HUES64 (cell line): ENCODE measurements at regions not wholly inside any gene's neighbourhood (a gene's known extent, or its start where the extent isn't known, plus 50 kb on each side); places are given as distances from the start of the nearest gene placed in this dataset.

ENCODE experiments used
- H3K27ac ChIP-seq: 2 replicates; pipeline ENCODE4 v1.7.0; 2013; ENCODE audit warnings: low read depth, low read length, inconsistent platforms
- H3K27me3 ChIP-seq: 2 replicates; pipeline ENCODE4 v1.6.1; 2013; ENCODE audit warnings: mild to moderate bottlenecking, low read length; ENCODE audit not compliant: insufficient read depth
- H3K36me3 ChIP-seq: 2 replicates; pipeline ENCODE4 v1.6.1; 2013; ENCODE audit warnings: mild to moderate bottlenecking, low read length; ENCODE audit not compliant: insufficient read depth
- H3K4me1 ChIP-seq: 2 replicates; pipeline ENCODE4 v1.6.1; 2013; ENCODE audit warnings: mild to moderate bottlenecking, low read length, moderate library complexity; ENCODE audit not compliant: insufficient read depth
- H3K4me3 ChIP-seq: 2 replicates; pipeline ENCODE4 v1.5.1; 2013; ENCODE audit warnings: mild to moderate bottlenecking, low read length, moderate library complexity
- H3K9ac ChIP-seq: 2 replicates; pipeline ENCODE4 v1.6.1; 2013; ENCODE audit warnings: mild to moderate bottlenecking, low read depth, low read length
- H3K9me3 ChIP-seq: 2 replicates; pipeline ENCODE4 v1.6.1; 2013; ENCODE audit warnings: low read depth, low read length; ENCODE audit not compliant: insufficient read depth
- WGBS: fragments of 150-250, 120-280 bp; methylation state at CpG from one replicate; pipeline ENCODE4 v1.1.7; 2013; ENCODE audit warnings: missing lambda C conversion rate; 5-methylcytosine and 5-hydroxymethylcytosine counted together

DNA sequence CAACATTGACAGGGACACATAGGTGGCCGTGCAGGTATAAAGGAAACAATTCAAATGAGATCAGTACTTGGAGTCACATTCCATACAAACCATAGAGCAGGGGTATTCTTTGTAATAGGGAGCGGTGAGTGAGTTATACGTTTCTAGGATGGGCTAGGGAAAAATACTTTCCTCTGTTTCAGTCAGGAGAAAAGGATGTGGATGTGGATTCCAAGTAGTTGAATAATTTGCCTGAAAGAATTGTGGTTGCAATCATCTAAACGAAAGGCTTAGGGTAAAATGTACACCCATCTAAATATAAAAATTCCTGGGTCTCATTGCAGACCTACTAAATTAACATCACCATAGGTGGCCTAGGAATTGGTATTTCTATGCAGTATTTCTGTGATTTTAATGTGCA, 270.7 kb upstream of the IGFBP3 start:
- WGBS, result 99% methylated on average over 3 of the region's 4 CpGs
- Histone ChIP-seq H3K9me3 (no peaks in the 10 kb centered on the region), H3K9ac (no peak overlapping the region), H3K36me3 (no peaks in the 10 kb centered on the region), H3K27ac (no peak overlapping the region), H3K4me1 (no peaks in the 10 kb centered on the region), H3K27me3 (no peaks in the 10 kb centered on the region), H3K4me3 (no peak overlapping the region)

DNA sequence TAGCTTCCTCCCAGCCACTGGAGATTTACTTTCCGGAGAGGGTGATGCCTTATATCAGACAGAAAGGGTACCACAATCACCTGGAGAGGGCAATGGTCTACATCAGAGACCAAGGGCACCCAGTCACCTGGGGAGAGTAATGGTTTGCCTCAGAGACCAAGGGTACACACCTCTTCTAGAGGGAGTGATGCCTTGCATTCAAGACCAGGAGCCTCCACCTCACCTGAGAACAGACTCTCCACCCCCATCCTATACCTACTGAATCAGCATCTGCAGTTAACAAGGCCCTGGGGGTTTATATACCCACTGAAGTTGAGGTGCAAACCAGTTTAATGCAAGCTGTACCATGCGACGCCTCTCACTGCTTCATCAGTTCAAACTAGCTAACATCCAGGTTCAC, 270.2 kb upstream of the IGFBP3 start:
- Histone ChIP-seq H3K27me3 (no peaks in the 10 kb centered on the region), H3K9ac (no peak overlapping the region), H3K4me3 (no peak overlapping the region), H3K9me3 (no peaks in the 10 kb centered on the region), H3K36me3 (no peaks in the 10 kb centered on the region), H3K27ac (no peak overlapping the region), H3K4me1 (no peaks in the 10 kb centered on the region)
- WGBS, result 95% methylated on average over 3 of the region's 3 CpGs

- H3K9ac ChIP-seq, result no peak overlapping the region
- no peaks in the 10 kb centered on the region for H3K36me3 ChIP-seq
- no peak overlapping the region for H3K27ac ChIP-seq
- no peaks in the 10 kb centered on the region for H3K4me1 ChIP-seq
- H3K27me3 ChIP-seq, result no peaks in the 10 kb centered on the region
- no peaks in the 10 kb centered on the region for H3K9me3 ChIP-seq
- 93% methylated on average over 3 of the region's 4 CpGs for WGBS
- no peak overlapping the region for H3K4me3 ChIP-seq
These were observed 268.3 kb upstream of the IGFBP3 start for GRCh38 chr7:46189255-46189790.

GRCh38 chr7:46186131-46186530, 265.1 kb upstream of the IGFBP3 start:
- Histone ChIP-seq H3K4me1 (no peaks in the 10 kb centered on the region), H3K27me3 (no peaks in the 10 kb centered on the region), H3K4me3 (no peak overlapping the region), H3K9ac (no peak overlapping the region), H3K27ac (no peak overlapping the region), H3K9me3 (peaks cover 5% of the 10 kb centered on the region; the same call in 1 of the 2 replicates), H3K36me3 (no peaks in the 10 kb centered on the region)
- WGBS, result 89% methylated on average over 1 of the region's 1 CpG

DNA sequence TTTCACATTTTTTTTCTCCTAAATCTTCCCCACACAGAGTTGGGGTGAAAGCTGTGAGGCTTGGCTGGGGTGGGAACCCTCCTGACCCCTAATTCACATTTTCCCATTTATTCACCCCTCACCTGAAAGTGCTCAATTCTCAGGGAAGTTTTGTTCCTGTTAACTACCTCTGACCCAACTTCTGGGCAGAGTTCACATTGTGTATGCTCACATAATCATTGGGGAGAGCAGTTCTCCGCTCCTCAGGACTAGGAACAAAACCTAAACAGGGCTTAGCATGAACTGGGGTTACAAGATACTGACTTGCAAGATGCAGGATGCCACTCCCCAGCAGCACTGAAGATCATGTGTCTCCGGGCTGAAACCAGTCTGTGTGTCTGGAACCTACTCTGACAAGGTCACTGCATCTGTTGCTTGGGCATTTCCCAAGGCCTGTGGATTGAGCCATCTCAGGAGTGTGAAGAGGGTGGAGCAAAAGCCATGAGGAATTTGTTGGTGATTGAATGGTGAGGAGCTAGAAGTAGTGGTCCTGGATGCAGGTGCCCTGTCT, 258.1 kb upstream of the IGFBP3 start:
- Histone ChIP-seq H3K4me1 (peaks cover 5% of the 10 kb centered on the region; the same call in 1 of the 2 replicates), H3K27ac (no peak overlapping the region), H3K9ac (no peak overlapping the region), H3K27me3 (no peaks in the 10 kb centered on the region), H3K36me3 (no peaks in the 10 kb centered on the region), H3K4me3 (no peak overlapping the region), H3K9me3 (peaks cover 5% of the 10 kb centered on the region; the same call in 1 of the 2 replicates)
- WGBS, result 97% methylated on average over 2 of the region's 2 CpGs

DNA sequence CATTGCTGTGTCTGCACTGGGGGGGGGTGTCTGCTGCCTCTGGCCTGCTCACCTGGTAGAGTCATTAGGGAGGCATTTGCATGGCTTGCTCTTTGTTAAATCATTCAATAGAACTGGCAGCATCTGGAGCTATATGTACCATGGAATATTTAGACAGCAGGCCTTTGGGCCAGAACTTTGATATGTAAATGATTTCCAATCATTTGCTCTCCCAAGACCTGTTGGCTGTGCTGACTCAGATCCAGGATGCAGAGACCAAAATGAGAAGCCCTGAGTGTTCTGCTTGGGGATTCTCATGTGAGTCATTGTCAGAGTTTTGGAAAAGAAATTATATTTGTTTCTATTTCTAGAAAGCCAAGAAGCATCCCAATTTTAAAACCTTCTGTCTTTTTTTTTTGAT, 257.6 kb upstream of the IGFBP3 start:
- no peaks in the 10 kb centered on the region for H3K36me3 ChIP-seq
- peaks cover 5% of the 10 kb centered on the region; the same call in 1 of the 2 replicates for H3K4me1 ChIP-seq
- no peak overlapping the region for H3K4me3 ChIP-seq
- H3K9ac ChIP-seq, result no peak overlapping the region
- peaks cover 5% of the 10 kb centered on the region; the same call in 1 of the 2 replicates for H3K9me3 ChIP-seq
- no peaks in the 10 kb centered on the region for H3K27me3 ChIP-seq
- no peak overlapping the region for H3K27ac ChIP-seq

GRCh38 chr7:46177821-46178220, 256.7 kb upstream of the IGFBP3 start:
- Histone ChIP-seq H3K4me3 (no peak overlapping the region), H3K27ac (no peak overlapping the region), H3K9me3 (peaks cover 5% of the 10 kb centered on the region; the same call in 1 of the 2 replicates), H3K36me3 (no peaks in the 10 kb centered on the region), H3K9ac (no peak overlapping the region), H3K4me1 (peaks cover 5% of the 10 kb centered on the region; the same call in 1 of the 2 replicates), H3K27me3 (no peaks in the 10 kb centered on the region)
- 92% methylated on average over 2 of the region's 2 CpGs for WGBS

GRCh38 chr7:46175221-46175620, 254.1 kb upstream of the IGFBP3 start:
- Histone ChIP-seq H3K4me1 (peaks cover 5% of the 10 kb centered on the region; the same call in 1 of the 2 replicates), H3K36me3 (no peaks in the 10 kb centered on the region), H3K27ac (no peak overlapping the region), H3K4me3 (no peak overlapping the region), H3K27me3 (no peaks in the 10 kb centered on the region), H3K9me3 (no peaks in the 10 kb centered on the region), H3K9ac (no peak overlapping the region)
- 95% methylated on average over 5 of the region's 5 CpGs for WGBS

DNA sequence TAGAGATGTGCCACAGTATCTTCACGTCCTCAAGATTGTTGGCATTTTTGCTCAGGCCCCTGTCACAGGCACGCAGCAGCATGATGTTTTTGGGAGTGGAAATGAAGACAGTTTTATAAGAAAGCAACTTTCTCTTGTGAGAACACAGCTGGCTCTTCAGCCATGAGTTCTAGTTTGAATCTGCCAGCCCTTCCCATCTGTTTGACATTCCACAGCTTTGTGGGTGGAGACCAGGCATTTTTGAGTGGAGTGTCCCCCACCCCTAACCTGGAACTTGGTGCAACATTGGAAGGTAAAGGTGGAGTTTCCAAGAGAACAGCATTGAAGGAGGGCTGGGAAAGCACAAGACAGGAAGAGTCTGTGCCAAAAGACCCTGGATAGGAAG, 253.1 kb upstream of the IGFBP3 start:
- H3K4me3 ChIP-seq, result no peak overlapping the region
- H3K9ac ChIP-seq, result no peak overlapping the region
- WGBS, result 68% methylated on average over 2 of the region's 2 CpGs
- no peaks in the 10 kb centered on the region for H3K27me3 ChIP-seq
- no peaks in the 10 kb centered on the region for H3K9me3 ChIP-seq
- no peaks in the 10 kb centered on the region for H3K36me3 ChIP-seq
- H3K4me1 ChIP-seq, result peaks cover 5% of the 10 kb centered on the region; the same call in 1 of the 2 replicates
- no peak overlapping the region for H3K27ac ChIP-seq

DNA sequence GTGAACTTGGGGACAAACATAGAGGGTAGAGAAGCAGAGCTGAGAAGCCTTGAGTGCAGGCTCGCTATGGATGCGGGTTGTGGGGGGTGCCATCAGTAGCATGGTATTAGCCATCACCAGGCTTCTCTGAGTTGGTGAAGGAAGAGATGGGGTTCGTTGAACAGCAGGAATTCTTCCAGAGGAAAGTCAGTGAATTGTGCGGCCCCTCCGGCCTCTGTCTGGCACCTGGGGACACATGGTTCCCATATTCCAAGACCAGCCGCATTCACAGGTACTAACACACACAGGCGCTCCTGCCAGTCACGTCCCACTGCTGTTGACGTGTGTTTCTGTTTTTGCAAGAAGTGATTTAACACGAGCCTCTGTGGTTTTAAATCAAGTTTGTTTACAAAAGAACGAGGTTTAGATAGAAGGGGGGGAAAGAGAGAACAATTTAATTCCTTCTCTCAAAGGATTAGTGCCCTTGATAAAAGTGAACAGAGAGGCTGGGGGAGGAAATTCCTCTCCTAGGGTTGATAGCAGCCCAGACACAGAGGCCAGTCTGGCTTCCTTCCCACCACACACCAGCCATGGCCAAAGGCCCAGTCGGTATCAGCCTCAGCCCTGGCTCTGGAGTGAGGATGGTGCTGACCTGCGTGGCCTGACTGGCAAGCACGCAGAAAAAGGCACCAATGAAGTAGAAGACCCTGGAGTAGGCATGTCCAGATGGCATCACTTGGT, 252.6 kb upstream of the IGFBP3 start:
- Histone ChIP-seq H3K27me3 (no peaks in the 10 kb centered on the region), H3K4me3 (no peak overlapping the region), H3K4me1 (peaks cover 5% of the 10 kb centered on the region; the same call in 1 of the 2 replicates), H3K27ac (no peak overlapping the region), H3K9ac (no peak overlapping the region), H3K9me3 (no peaks in the 10 kb centered on the region), H3K36me3 (no peaks in the 10 kb centered on the region)
- WGBS, result 93% methylated on average over 14 of the region's 14 CpGs

DNA sequence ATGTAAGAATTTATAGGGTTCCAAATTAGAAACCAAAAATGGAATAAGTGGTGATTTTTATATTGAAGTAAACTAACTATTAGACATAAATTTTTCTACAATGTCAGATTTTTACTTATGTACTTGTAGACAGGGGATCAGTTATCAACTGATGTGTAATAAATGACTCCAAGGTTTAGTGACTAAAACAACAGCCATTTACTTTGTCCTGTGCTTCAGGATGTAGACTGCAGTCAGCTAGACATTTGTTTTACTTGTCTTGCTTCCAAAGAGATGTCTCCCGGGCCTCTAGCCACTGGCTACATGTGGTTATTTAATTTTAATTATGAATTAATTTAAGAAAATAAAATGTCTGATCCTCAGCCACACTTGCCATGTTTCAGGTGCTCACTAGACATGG, 249.7 kb upstream of the IGFBP3 start:
- Histone ChIP-seq H3K27me3 (no peaks in the 10 kb centered on the region), H3K9me3 (no peaks in the 10 kb centered on the region), H3K4me1 (no peaks in the 10 kb centered on the region), H3K36me3 (no peaks in the 10 kb centered on the region), H3K27ac (no peak overlapping the region), H3K4me3 (no peak overlapping the region), H3K9ac (no peak overlapping the region)
- 83% methylated on average over 1 of the region's 1 CpG for WGBS
